ENCODE measurements at regions not wholly inside any gene's neighbourhood (a gene's known extent, or its start where the extent isn't known, plus 50 kb on each side); places are given as distances from the start of the nearest gene placed in this dataset.

DNA sequence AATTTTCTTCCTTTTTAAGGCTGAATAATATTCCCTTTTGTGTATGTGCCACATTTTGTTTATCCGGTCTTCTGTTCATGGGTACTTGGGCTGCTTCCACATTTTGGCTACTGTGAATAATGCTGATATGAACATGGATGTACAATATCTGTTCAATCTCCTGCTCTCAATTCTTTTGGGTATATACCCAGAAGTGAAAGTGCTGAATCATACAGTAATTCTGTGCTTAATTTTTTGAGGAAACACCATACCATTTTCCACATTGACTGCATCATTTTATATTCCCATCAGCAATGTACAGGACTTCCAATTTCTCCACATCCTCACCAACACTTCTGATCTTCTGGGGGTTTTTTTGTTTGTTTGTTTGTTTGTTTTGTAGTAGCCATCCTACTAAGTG is 135.0 kb upstream of the INHBA start (continued):
- TF ChIP-seq JUNB (IDR thresholded peaks at IDR 0.05): no peak
- no peak for TF ChIP-seq ATF7 (IDR thresholded peaks at IDR 0.05; ENCODE audit: low read depth)
- no peak for TF ChIP-seq JUND (IDR thresholded peaks at IDR 0.05; ENCODE audit: low read depth, low read length)

DNA sequence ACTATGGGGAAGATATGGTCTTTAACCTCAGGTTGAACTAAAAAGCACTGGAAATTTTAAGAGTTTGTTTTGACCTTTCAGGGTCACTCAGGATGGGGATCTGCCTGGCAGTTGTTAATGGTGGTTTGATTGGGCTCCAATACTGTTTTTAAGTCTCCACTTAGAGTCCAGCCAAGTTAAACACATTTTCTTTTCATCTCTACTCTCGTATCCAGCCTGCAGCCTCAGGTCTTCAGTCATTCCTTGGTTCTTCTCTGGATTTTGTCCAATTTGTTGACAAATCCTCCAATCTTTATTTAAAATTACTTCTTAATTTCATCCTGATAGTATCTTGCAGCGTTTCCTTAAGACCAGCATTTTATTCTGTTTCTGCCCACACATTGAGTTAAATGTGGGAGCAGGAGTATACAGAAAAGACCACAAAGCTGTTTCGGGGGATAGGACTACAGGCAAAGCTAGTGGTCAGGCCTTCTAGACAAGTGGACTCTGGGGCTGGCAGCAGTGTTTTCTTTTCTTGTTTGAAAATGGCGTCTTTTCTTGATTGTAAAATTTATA is 133.2 kb upstream of the INHBA start:
- Histone ChIP-seq H2AFZ (ENCODE audit: control insufficient read depth, low read depth, low read length) (no peak overlapping the region), H3K4me1 (ENCODE audit: control insufficient read depth, insufficient read depth, low read length) (no peaks in the 10 kb centered on the region), H3K27me3 (replicated peaks in 1 of 2; ENCODE audit: control insufficient read depth in 2 of 2, insufficient read depth in 2 of 2, low read length in 1 of 2) (no peaks in the 10 kb centered on the region), H4K20me1 (ENCODE audit: control insufficient read depth, insufficient read depth) (no peaks in the 10 kb centered on the region), H3K4me2 (ENCODE audit: control insufficient read depth, insufficient read depth) (no peak overlapping the region), H3K9me3 (replicated peaks; ENCODE audit: control insufficient read depth, insufficient read depth, low read length) (peaks cover 4% of the 10 kb centered on the region; the same call in 2 of the 3 replicates), H3K27ac (ENCODE audit: control insufficient read depth, insufficient read depth) (no peak overlapping the region), H3K36me3 (ENCODE audit: control insufficient read depth in 2 of 2, insufficient read depth in 2 of 2, low read length in 1 of 2) (no peaks in the 10 kb centered on the region), H3K9ac (ENCODE audit: control insufficient read depth, insufficient read depth, low read length) (no peak overlapping the region), H3K4me3 (no peak overlapping the region), H3K79me2 (ENCODE audit: control insufficient read depth, insufficient read depth, low read length) (no peaks in the 10 kb centered on the region)
- ChIA-PET SMC1A (ENCODE audit: uncharacterized antibody, unreplicated experiment) (interaction anchor here (0.7 kb wide), 1 partner anchor 21 kb away, joined by 3 read pairs; no protein-coding TSS in a partner anchor), CTCF (interaction anchor here (0.7 to 1.4 kb wide), 4 partner anchors 9 to 105 kb away, joined by 3 to 4 read pairs (median 4); no protein-coding TSS in a partner anchor), RAD21 (ENCODE audit: unreplicated experiment) (interaction anchor here (1.2 to 2.1 kb wide), 2 partner anchors 33 to 46 kb away, joined by 3 to 6 read pairs; no protein-coding TSS in a partner anchor), POLR2A (no interaction called here)
- ATAC-seq (no peak), DNase-seq (ENCODE audit: low read depth, low spot score) (no peak), FAIRE-seq (no peak)
- in situ Hi-C loops (cut with MboI): no loop called here
- intact Hi-C loops (cut with micrococcal nuclease; ENCODE audit: unreplicated experiment): no loop called here
- TF ChIP-seq RAD51 (IDR thresholded peaks at IDR 0.05): no peak
- TF ChIP-seq ZNF207 (IDR thresholded peaks at IDR 0.05; ENCODE audit: borderline replicate concordance): no peak
- TF ChIP-seq E2F4 (IDR thresholded peaks at IDR 0.05; ENCODE audit: low read depth, low read length): no peak
- no peak for TF ChIP-seq SREBF2 (IDR thresholded peaks at IDR 0.05; ENCODE audit: low read length)
- TF ChIP-seq YBX1 (IDR thresholded peaks at IDR 0.05): no peak
- TF ChIP-seq RCOR1 (conservative IDR thresholded peaks at IDR 0.05; ENCODE audit: low read depth, low read length): no peak
- TF ChIP-seq MXI1 (IDR thresholded peaks at IDR 0.05; ENCODE audit: low read depth, low read length): no peak
- TF ChIP-seq TAF1 (IDR thresholded peaks at IDR 0.05; ENCODE audit: borderline replicate concordance, low read depth, low read length): no peak
- TF ChIP-seq NBN (IDR thresholded peaks at IDR 0.05): no peak
- TF ChIP-seq, protein P1, sequence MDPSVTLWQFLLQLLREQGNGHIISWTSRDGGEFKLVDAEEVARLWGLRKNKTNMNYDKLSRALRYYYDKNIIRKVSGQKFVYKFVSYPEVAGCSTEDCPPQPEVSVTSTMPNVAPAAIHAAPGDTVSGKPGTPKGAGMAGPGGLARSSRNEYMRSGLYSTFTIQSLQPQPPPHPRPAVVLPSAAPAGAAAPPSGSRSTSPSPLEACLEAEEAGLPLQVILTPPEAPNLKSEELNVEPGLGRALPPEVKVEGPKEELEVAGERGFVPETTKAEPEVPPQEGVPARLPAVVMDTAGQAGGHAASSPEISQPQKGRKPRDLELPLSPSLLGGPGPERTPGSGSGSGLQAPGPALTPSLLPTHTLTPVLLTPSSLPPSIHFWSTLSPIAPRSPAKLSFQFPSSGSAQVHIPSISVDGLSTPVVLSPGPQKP (IDR thresholded peaks at IDR 0.05; ENCODE audit: low read depth, low read length): no peak
- TF ChIP-seq STAT3 (IDR thresholded peaks at IDR 0.05; ENCODE audit: low read depth, low read length): no peak
- no peak for TF ChIP-seq ZNF24 (IDR thresholded peaks at IDR 0.05)
- TF ChIP-seq CREB1 (IDR thresholded peaks at IDR 0.05; ENCODE audit: low read depth): no peak
- WGBS (ENCODE audit: insufficient coverage, insufficient replicate concordance, low lambda C conversion rate, missing lambda C conversion rate): 76% methylated on average over 4 of the region's 4 CpGs
- BruUV-seq (replicated peaks): no TSS peak
